Stomach smooth muscle (tissue), 2 donors: ENCODE measurements at regions not wholly inside any gene's neighbourhood (a gene's known extent, or its start where the extent isn't known, plus 50 kb on each side); places are given as distances from the start of the nearest gene placed in this dataset.

Experiments
- H3K27ac ChIP-seq: one replicate; pipeline ENCODE4 v1.7.0; 2013; ENCODE audit warnings: mild to moderate bottlenecking, low read length, inconsistent platforms
- H3K27me3 ChIP-seq, 2 donors: one replicate each; pipeline ENCODE4 v1.7.0; 2013; ENCODE audit warnings: low read length in 2 of 2; ENCODE audit not compliant: insufficient read depth in 2 of 2, control insufficient read depth in 1 of 2
- H3K36me3 ChIP-seq, 2 donors: one replicate each; pipeline ENCODE4 v1.7.0; 2013; ENCODE audit warnings: low read length in 2 of 2; ENCODE audit not compliant: control insufficient read depth in 2 of 2, insufficient read depth in 2 of 2
- H3K4me1 ChIP-seq: one replicate; pipeline ENCODE4 v1.7.0; 2013; ENCODE audit warnings: low read length; ENCODE audit not compliant: control insufficient read depth, insufficient read depth
- H3K4me3 ChIP-seq, 2 donors: one replicate each; pipeline ENCODE4 v1.7.0; 2013; ENCODE audit warnings: low read length in 2 of 2
- H3K9ac ChIP-seq, 2 donors: one replicate each; pipeline ENCODE4 v1.7.0; 2013; ENCODE audit warnings: low read length in 2 of 2, mild to moderate bottlenecking in 1 of 2
- H3K9me3 ChIP-seq, 2 donors: one replicate each; pipeline ENCODE4 v1.7.0; 2013; ENCODE audit warnings: low read length in 2 of 2; ENCODE audit not compliant: control insufficient read depth in 2 of 2
- donor health status: healthy.
- donor health status: Pancreatic carcinoma.

- no peaks in the 10 kb centered on the region for H3K4me1 ChIP-seq
- H3K36me3 ChIP-seq = no peaks in the 10 kb centered on the region
- H3K27ac ChIP-seq = no peak overlapping the region
- peaks cover 0 to 3% of the 10 kb centered on the region in 2 donors for H3K9me3 ChIP-seq
- no peak overlapping the region for H3K9ac ChIP-seq
- H3K4me3 ChIP-seq = no peak overlapping the region
- H3K27me3 ChIP-seq = no peaks in the 10 kb centered on the region
These were observed 1122.8 kb upstream of the ATXN8OS start for GRCh38 chr13:68984688-68985319.

GRCh38 chr13:68982961-68983619 lies 1124.5 kb upstream of the ATXN8OS start:
- H3K4me3 ChIP-seq = no peak overlapping the region
- H3K4me1 ChIP-seq = no peaks in the 10 kb centered on the region
- H3K9me3 ChIP-seq = peaks cover 0 to 3% of the 10 kb centered on the region in 2 donors
- H3K36me3 ChIP-seq = no peaks in the 10 kb centered on the region
- H3K27me3 ChIP-seq = no peaks in the 10 kb centered on the region
- no peak overlapping the region for H3K27ac ChIP-seq
- H3K9ac ChIP-seq = no peak overlapping the region

GRCh38 chr13:68976287-68976686 lies 1131.3 kb upstream of the ATXN8OS start:
- Histone ChIP-seq H3K9me3 (no peaks in the 10 kb centered on the region), H3K27ac (no peak overlapping the region), H3K36me3 (no peaks in the 10 kb centered on the region), H3K4me1 (no peaks in the 10 kb centered on the region), H3K4me3 (no peak overlapping the region), H3K9ac (no peak overlapping the region), H3K27me3 (no peaks in the 10 kb centered on the region)

GRCh38 chr13:68970532-68970931 lies 1137.1 kb upstream of the ATXN8OS start:
- H3K9ac ChIP-seq = no peak overlapping the region
- no peaks in the 10 kb centered on the region for H3K4me1 ChIP-seq
- no peaks in the 10 kb centered on the region for H3K9me3 ChIP-seq
- no peak overlapping the region for H3K4me3 ChIP-seq
- no peaks in the 10 kb centered on the region for H3K36me3 ChIP-seq
- no peak overlapping the region for H3K27ac ChIP-seq
- H3K27me3 ChIP-seq = no peaks in the 10 kb centered on the region

- H3K36me3 ChIP-seq = no peaks in the 10 kb centered on the region
- no peaks in the 10 kb centered on the region for H3K9me3 ChIP-seq
- no peak overlapping the region for H3K9ac ChIP-seq
- H3K4me1 ChIP-seq = no peaks in the 10 kb centered on the region
- no peak overlapping the region for H3K4me3 ChIP-seq
- H3K27me3 ChIP-seq = no peaks in the 10 kb centered on the region
- H3K27ac ChIP-seq = no peak overlapping the region
These were observed 1159.0 kb upstream of the ATXN8OS start for GRCh38 chr13:68948586-68948985.

GRCh38 chr13:68944272-68944671 lies 1163.4 kb upstream of the ATXN8OS start:
- H3K4me3 ChIP-seq = no peak overlapping the region

GRCh38 chr13:68940049-68940448 lies 1167.6 kb upstream of the ATXN8OS start:
- no peak overlapping the region for H3K9ac ChIP-seq
- no peaks in the 10 kb centered on the region for H3K27me3 ChIP-seq
- no peaks in the 10 kb centered on the region for H3K36me3 ChIP-seq
- H3K4me1 ChIP-seq = no peaks in the 10 kb centered on the region
- H3K4me3 ChIP-seq = no peak overlapping the region
- no peak overlapping the region for H3K27ac ChIP-seq
- no peaks in the 10 kb centered on the region for H3K9me3 ChIP-seq

More at GRCh38 chr13:68944272-68944671, 1163.4 kb upstream of the ATXN8OS start:
- Histone ChIP-seq H3K27me3 (no peaks in the 10 kb centered on the region), H3K9me3 (no peaks in the 10 kb centered on the region), H3K9ac (no peak overlapping the region), H3K27ac (no peak overlapping the region), H3K4me1 (no peaks in the 10 kb centered on the region), H3K36me3 (no peaks in the 10 kb centered on the region)

- Histone ChIP-seq H3K4me3 (no peak overlapping the region), H3K27ac (no peak overlapping the region), H3K9ac (no peak overlapping the region), H3K4me1 (no peaks in the 10 kb centered on the region), H3K9me3 (no peaks in the 10 kb centered on the region), H3K36me3 (no peaks in the 10 kb centered on the region), H3K27me3 (no peaks in the 10 kb centered on the region)
These were observed 1169.0 kb upstream of the ATXN8OS start for GRCh38 chr13:68938639-68939038.

GRCh38 chr13:68929075-68929745 lies 1178.4 kb upstream of the ATXN8OS start:
- no peak overlapping the region for H3K9ac ChIP-seq
- no peak overlapping the region for H3K4me3 ChIP-seq
- no peaks in the 10 kb centered on the region for H3K36me3 ChIP-seq
- no peaks in the 10 kb centered on the region for H3K4me1 ChIP-seq
- H3K27ac ChIP-seq = no peak overlapping the region
- no peaks in the 10 kb centered on the region for H3K9me3 ChIP-seq
- no peaks in the 10 kb centered on the region for H3K27me3 ChIP-seq

GRCh38 chr13:68927387-68928026 lies 1180.1 kb upstream of the ATXN8OS start:
- Histone ChIP-seq H3K9ac (no peak overlapping the region), H3K4me1 (no peaks in the 10 kb centered on the region), H3K4me3 (no peak overlapping the region), H3K27ac (no peak overlapping the region), H3K27me3 (no peaks in the 10 kb centered on the region), H3K9me3 (no peaks in the 10 kb centered on the region), H3K36me3 (no peaks in the 10 kb centered on the region)
